ENCODE measurements at regions not wholly inside any gene's neighbourhood (a gene's known extent, or its start where the extent isn't known, plus 50 kb on each side); places are given as distances from the start of the nearest gene placed in this dataset.

DNA sequence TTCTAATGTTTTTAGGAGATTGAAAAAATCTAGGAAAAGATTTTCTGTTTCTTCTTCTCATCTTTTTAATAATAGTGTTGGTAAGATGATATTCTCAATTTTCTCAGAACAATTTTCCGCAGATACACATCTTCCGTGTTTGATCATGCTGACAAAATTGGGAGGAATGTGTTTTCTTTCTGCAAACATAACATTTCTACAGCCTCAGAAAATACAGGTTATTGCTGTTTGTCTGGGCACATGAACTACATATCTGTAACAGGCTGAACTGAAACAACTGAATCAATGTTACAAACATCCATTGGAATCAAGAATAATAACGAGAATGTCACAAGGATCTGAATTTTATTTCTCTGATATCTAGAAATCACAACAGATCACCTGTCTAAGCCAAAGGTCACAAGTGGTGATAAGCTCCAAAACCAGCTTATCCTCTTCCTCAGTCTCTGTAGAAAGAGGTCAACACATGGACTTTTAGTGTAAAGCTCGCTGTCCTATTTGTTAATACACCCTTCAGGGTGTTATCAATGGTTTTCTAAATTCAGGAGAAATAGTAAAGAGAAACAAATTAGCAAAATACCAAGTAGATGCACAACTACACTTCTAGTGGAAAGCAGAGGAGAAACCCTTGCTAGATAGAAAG, 197.3 kb upstream of the MARCKS start:
- H3K27ac ChIP-seq, result no peak overlapping the region
- TF ChIP-seq, protein P1, sequence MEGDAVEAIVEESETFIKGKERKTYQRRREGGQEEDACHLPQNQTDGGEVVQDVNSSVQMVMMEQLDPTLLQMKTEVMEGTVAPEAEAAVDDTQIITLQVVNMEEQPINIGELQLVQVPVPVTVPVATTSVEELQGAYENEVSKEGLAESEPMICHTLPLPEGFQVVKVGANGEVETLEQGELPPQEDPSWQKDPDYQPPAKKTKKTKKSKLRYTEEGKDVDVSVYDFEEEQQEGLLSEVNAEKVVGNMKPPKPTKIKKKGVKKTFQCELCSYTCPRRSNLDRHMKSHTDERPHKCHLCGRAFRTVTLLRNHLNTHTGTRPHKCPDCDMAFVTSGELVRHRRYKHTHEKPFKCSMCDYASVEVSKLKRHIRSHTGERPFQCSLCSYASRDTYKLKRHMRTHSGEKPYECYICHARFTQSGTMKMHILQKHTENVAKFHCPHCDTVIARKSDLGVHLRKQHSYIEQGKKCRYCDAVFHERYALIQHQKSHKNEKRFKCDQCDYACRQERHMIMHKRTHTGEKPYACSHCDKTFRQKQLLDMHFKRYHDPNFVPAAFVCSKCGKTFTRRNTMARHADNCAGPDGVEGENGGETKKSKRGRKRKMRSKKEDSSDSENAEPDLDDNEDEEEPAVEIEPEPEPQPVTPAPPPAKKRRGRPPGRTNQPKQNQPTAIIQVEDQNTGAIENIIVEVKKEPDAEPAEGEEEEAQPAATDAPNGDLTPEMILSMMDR (conservative IDR thresholded peaks at IDR 0.05), result no peak
- TF ChIP-seq ZFX (IDR thresholded peaks at IDR 0.05), result no peak

DNA sequence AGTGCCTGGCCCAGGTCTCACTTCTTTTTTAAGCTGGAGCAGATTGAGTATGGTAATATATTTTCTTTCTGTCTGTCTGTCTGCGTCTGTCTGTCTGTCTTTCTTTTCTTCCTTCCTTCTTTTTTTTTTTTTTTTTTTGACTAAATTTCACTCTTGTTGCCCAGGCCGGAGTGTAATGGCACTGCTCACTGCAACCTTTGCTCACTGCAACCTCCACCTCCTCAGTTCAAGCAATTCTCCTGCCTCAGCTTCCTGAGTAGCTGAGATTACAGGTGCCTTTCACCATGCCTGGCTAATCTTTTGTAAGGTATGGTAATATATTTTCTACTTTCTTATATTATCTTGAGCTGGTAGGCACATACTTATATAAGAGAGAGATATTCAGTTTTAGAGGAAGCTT, 196.3 kb upstream of the MARCKS start:
- H3K27ac ChIP-seq, result no peak overlapping the region
- TF ChIP-seq, protein P1 (conservative IDR thresholded peaks at IDR 0.05), result no peak
- no peak for TF ChIP-seq ZFX (IDR thresholded peaks at IDR 0.05)

DNA sequence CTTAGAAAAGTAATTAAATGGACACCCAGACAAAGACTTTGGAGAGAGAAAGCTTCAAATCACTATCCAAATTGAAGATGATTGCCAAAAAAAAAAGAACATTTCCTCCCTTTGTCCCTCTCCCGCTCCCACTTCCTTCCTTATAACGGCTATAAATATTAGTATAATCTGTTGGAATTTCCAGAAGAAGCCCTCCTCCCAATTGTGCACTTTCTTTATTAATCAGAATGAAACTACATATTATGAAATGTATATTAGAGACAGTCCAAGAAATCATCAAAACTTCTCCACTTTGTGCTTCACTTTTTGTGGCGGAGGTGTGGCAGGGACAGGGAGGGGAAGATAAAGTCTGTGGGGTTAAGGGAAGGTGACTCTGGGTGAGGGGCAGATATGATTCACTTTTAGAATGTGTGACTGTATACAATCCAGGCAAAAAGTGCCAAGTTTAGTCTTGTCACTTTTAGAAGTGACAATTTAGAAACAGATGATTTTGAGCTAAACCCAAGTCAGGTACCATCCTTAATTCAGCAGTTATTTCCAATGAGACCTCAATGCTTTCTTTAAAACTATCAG, 195.0 kb upstream of the MARCKS start:
- TF ChIP-seq, protein P1 (conservative IDR thresholded peaks at IDR 0.05), result no peak
- no peak for TF ChIP-seq ZFX (IDR thresholded peaks at IDR 0.05)
- H3K27ac ChIP-seq, result no peak overlapping the region

DNA sequence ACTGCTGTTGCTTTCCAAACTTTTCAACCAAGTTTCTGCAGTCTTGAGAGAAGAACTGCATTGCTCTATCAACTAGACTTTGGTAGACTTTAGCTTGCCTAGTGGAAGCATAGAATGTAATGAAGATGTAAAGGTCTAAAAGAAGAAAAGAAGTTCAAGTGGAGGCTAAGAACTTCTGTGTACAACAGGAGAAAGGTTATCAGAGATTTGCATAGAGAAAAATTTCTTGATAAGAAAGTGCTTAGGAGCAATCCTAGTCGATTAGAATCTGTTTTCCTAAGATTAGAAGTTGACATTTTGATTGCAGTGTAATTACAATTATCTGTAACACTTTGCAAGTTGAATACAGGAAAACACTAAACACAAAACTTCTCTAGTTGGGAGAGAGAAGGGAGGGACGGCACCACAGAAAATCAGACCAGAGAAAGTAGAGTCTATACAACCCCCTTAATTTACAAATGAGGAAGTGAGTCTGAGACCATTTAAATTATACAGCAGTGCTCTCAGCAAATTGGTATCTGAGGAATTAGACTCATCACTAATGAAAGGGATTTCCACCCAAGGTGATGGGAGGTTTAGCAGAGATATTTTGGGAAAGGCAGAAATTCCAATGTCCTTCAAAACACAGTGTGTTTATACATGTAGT, 194.3 kb upstream of the MARCKS start:
- TF ChIP-seq, protein P1 (conservative IDR thresholded peaks at IDR 0.05), result no peak
- no peak for TF ChIP-seq ZFX (IDR thresholded peaks at IDR 0.05)

DNA sequence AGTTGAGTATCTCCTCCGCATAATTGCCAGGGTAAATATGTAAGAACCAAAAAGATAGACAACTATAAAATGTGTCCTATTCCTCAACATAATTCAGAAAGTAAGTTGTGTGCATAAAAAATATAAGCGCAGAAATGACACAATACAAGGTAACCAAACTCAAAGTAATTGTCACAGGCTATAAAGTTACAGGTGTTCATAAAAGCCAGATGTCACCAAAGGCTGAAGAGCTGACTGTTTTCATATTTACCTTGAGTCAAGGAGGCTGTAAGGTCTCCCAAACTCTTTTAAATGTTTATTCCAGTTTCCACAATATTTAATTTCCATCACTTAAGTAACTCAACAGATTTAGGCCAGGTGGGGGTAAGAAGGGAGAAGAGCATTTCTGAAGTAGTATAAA, 192.2 kb upstream of the MARCKS start:
- TF ChIP-seq, protein P1 (conservative IDR thresholded peaks at IDR 0.05), result no peak
- TF ChIP-seq ZFX (IDR thresholded peaks at IDR 0.05), result no peak
- H3K27ac ChIP-seq, result no peak overlapping the region

More for the DNA sequence above, 194.3 kb upstream of the MARCKS start:
- no peak overlapping the region for H3K27ac ChIP-seq

DNA sequence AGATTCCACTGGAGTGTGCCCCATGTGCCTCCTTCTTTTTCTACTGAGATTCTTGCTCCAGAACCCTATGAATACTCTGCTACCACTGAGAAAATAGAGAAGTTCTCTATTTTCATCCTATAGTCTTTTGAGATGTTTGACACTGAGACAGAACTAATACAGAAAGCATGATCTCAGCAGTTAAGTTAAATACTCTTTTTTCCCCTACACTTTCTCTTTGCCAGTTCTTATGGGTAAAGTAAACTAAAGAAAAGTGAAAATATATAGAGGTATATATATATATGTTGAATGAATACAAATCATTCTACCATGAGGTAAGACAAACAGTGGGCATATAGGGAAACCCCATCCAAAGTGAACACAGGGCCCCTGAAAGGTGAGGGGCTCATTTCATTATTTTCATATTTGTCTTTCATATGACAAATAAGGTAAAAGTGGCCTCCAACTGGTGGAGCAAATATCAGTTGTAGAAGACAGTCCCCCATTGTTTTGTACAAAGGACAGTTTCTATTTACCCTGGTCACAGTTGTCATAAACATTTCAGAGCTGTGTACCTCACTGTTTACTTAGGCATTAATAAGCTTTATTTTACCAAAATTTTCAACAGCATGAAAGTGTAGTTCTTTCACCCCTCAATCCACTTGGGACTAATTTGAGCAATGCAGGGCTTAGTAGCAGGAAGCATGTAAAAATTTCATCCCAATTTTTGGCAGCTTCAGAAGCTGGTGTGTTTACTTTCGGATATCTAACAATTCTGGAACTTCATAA, 188.3 kb upstream of the MARCKS start:
- TF ChIP-seq, protein P1 (conservative IDR thresholded peaks at IDR 0.05), result no peak
- TF ChIP-seq ZFX (IDR thresholded peaks at IDR 0.05), result no peak
- peak overlapping the region; percentile 81 for H3K27ac ChIP-seq

DNA sequence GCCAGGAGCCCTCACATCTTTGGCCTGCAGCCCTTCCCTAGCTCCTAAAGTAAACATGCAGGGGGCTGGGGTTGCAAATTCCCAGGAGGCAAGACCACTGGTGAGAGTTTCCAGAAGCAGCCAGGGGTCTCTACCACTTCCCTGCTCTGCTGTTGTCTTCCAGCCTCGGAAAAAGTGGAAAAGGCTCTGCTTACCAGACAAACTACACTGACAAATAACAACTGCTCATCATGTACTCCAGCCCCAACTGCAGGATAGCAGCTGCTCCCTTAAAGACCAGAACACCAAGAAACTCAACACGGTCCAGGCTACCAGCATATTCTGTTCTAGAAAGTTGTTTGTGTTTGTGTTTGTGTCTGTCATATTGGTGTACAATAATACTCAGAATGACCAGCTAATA, 187.5 kb upstream of the MARCKS start:
- peak overlapping the region; percentile 81 for H3K27ac ChIP-seq
- TF ChIP-seq, protein P1 (conservative IDR thresholded peaks at IDR 0.05), result no peak
- TF ChIP-seq ZFX (IDR thresholded peaks at IDR 0.05), result no peak

Measured in C4-2B (cell line).